Uterus (tissue), 3 donors: ENCODE measurements at regions not wholly inside any gene's neighbourhood (a gene's known extent, or its start where the extent isn't known, plus 50 kb on each side); places are given as distances from the start of the nearest gene placed in this dataset.

Experiments
- DNase-seq, 2 donors: peaks; one replicate each; pipeline ENCODE4 v3.0.0-alpha.2; 2019 to 2020
- H3K27ac ChIP-seq, 2 donors: fragments of 200-600 bp; sonication (generic); 1 replicate in 1 of 2; 2 replicates in 1 of 2; pipeline ENCODE4 v1.5.1; 2016 to 2018
- H3K27me3 ChIP-seq, 2 donors: fragments of 200-600 bp; sonication (generic); one replicate each; pipeline ENCODE4 v1.5.1; 2018 to 2019; ENCODE audit warnings: control low read depth in 1 of 2
- H3K36me3 ChIP-seq, 2 donors: fragments of 200-600 bp; sonication (generic); one replicate each; pipeline ENCODE4 v1.5.1; 2019; ENCODE audit warnings: control low read depth in 1 of 2
- H3K4me1 ChIP-seq, 2 donors: fragments of 200-600 bp; sonication (generic); one replicate each; pipeline ENCODE4 v1.5.1; 2018 to 2019; ENCODE audit warnings: control low read depth in 1 of 2
- H3K4me3 ChIP-seq, 2 donors: fragments of 200-600 bp; sonication (generic); 1 replicate in 1 of 2; 2 replicates in 1 of 2; pipeline ENCODE4 v1.5.1; 2018 to 2019; ENCODE audit warnings: mild to moderate bottlenecking in 1 of 2
- H3K9me3 ChIP-seq, 2 donors: fragments of 200-600 bp; sonication (generic); one replicate each; pipeline ENCODE4 v1.5.1; 2019; ENCODE audit warnings: control low read depth in 1 of 2
- POLR2A ChIP-seq, 2 donors: fragments of 450-650 bp; IDR thresholded peaks; one replicate each; pipeline ENCODE4 v1.6.1; 2016; ENCODE audit warnings: antibody characterized with exemption in 2 of 2, mild to moderate bottlenecking in 1 of 2, moderate library complexity in 1 of 2
- intact Hi-C: fragments of 100-400 bp; cut with DNase I; formaldehyde crosslinking; loops from one replicate; pipeline ENCODE4 v1.15.1; 2023; ENCODE audit warnings: low total_unique reads
- TF ChIP-seq, protein P1 (sequence below), 4 experiments: fragments of 200-600 bp in 2 of 4; fragments of 450-650 bp in 2 of 4; sonication (generic) in 2 of 4; IDR thresholded peaks; one replicate each; pipeline ENCODE4 v1.5.1; 2016 to 2019; ENCODE audit warnings: antibody characterized with exemption in 4 of 4, mild to moderate bottlenecking in 2 of 4, moderate library complexity in 1 of 4
- donor health status: DM: yes; HTN: yes; CAD: no.

GRCh38 chr20:17158701-17159100, 68.1 kb upstream of the PCSK2 start:
- no peaks in the 10 kb centered on the region for H3K4me1 ChIP-seq
- intact Hi-C loops, result no loop called here
- no peak overlapping the region for H3K4me3 ChIP-seq
- H3K9me3 ChIP-seq, result no peaks in the 10 kb centered on the region
- DNase-seq, result no peak
- no peak overlapping the region for H3K27ac ChIP-seq
- no peaks in the 10 kb centered on the region for H3K27me3 ChIP-seq
- no peaks in the 10 kb centered on the region for H3K36me3 ChIP-seq
- TF ChIP-seq, protein P1, sequence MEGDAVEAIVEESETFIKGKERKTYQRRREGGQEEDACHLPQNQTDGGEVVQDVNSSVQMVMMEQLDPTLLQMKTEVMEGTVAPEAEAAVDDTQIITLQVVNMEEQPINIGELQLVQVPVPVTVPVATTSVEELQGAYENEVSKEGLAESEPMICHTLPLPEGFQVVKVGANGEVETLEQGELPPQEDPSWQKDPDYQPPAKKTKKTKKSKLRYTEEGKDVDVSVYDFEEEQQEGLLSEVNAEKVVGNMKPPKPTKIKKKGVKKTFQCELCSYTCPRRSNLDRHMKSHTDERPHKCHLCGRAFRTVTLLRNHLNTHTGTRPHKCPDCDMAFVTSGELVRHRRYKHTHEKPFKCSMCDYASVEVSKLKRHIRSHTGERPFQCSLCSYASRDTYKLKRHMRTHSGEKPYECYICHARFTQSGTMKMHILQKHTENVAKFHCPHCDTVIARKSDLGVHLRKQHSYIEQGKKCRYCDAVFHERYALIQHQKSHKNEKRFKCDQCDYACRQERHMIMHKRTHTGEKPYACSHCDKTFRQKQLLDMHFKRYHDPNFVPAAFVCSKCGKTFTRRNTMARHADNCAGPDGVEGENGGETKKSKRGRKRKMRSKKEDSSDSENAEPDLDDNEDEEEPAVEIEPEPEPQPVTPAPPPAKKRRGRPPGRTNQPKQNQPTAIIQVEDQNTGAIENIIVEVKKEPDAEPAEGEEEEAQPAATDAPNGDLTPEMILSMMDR (IDR thresholded peaks at IDR 0.05), result no peak

- Histone ChIP-seq H3K27me3 (no peaks in the 10 kb centered on the region), H3K9me3 (no peaks in the 10 kb centered on the region), H3K36me3 (no peaks in the 10 kb centered on the region), H3K27ac (no peak overlapping the region), H3K4me3 (no peak overlapping the region), H3K4me1 (no peaks in the 10 kb centered on the region)
- DNase-seq, result no peak
- no peak for TF ChIP-seq POLR2A (IDR thresholded peaks at IDR 0.05)
- TF ChIP-seq, protein P1 (IDR thresholded peaks at IDR 0.05), result no peak
- intact Hi-C loops, result no loop called here
Measured at GRCh38 chr20:17161673-17162481, 65.0 kb upstream of the PCSK2 start.

GRCh38 chr20:17168026-17168612, 58.7 kb upstream of the PCSK2 start:
- TF ChIP-seq, protein P1 (IDR thresholded peaks at IDR 0.05), result no peak
- no peak for TF ChIP-seq POLR2A (IDR thresholded peaks at IDR 0.05)
- Histone ChIP-seq H3K27ac (no peak overlapping the region), H3K9me3 (no peaks in the 10 kb centered on the region)

GRCh38 chr20:17169585-17170136, 57.2 kb upstream of the PCSK2 start:
- Histone ChIP-seq H3K4me3 (no peak overlapping the region), H3K27me3 (no peaks in the 10 kb centered on the region), H3K27ac (no peak overlapping the region), H3K36me3 (no peaks in the 10 kb centered on the region), H3K4me1 (no peaks in the 10 kb centered on the region), H3K9me3 (no peaks in the 10 kb centered on the region)
- TF ChIP-seq, protein P1 (IDR thresholded peaks at IDR 0.05), result no peak
- no peak for TF ChIP-seq POLR2A (IDR thresholded peaks at IDR 0.05)
- DNase-seq, result no peak
- intact Hi-C loops, result no loop called here

More at GRCh38 chr20:17168026-17168612, 58.7 kb upstream of the PCSK2 start:
- intact Hi-C loops, result no loop called here
- no peaks in the 10 kb centered on the region for H3K4me1 ChIP-seq
- H3K36me3 ChIP-seq, result no peaks in the 10 kb centered on the region
- no peak for DNase-seq
- no peaks in the 10 kb centered on the region for H3K27me3 ChIP-seq
- no peak overlapping the region for H3K4me3 ChIP-seq

GRCh38 chr20:17171746-17172280, 55.0 kb upstream of the PCSK2 start:
- Histone ChIP-seq H3K36me3 (no peaks in the 10 kb centered on the region), H3K4me1 (no peaks in the 10 kb centered on the region), H3K9me3 (no peaks in the 10 kb centered on the region), H3K27me3 (no peaks in the 10 kb centered on the region), H3K4me3 (no peak overlapping the region), H3K27ac (no peak overlapping the region)
- no peak for TF ChIP-seq POLR2A (IDR thresholded peaks at IDR 0.05)
- TF ChIP-seq, protein P1 (IDR thresholded peaks at IDR 0.05), result no peak
- intact Hi-C loops, result no loop called here
- DNase-seq, result no peak
